Ectodermal cell (in vitro differentiated cells): ENCODE measurements at regions not wholly inside any gene's neighbourhood (a gene's known extent, or its start where the extent isn't known, plus 50 kb on each side); places are given as distances from the start of the nearest gene placed in this dataset.
"Not testable (repeated sequence)": the region's sequence is repeated elsewhere in the genome, so short reads cannot be mapped to it uniquely, and the experiment has no call there.

Experiments
- H3K27ac ChIP-seq: 2 replicates; pipeline ENCODE4 v1.7.0; 2013; ENCODE audit warnings: mild to moderate bottlenecking, low read depth, low read length; ENCODE audit not compliant: insufficient read depth, poor library complexity, severe bottlenecking
- H3K27me3 ChIP-seq: 2 replicates; pipeline ENCODE4 v1.7.0; 2013; ENCODE audit warnings: mild to moderate bottlenecking, low read length; ENCODE audit not compliant: insufficient read depth, control insufficient read depth, poor library complexity, severe bottlenecking
- H3K36me3 ChIP-seq: one replicate; pipeline ENCODE4 v1.7.0; 2013; ENCODE audit warnings: low read length; ENCODE audit not compliant: control insufficient read depth, insufficient read depth
- H3K4me1 ChIP-seq: one replicate; pipeline ENCODE4 v1.7.0; 2013; ENCODE audit warnings: low read length; ENCODE audit not compliant: control insufficient read depth, insufficient read depth
- H3K4me3 ChIP-seq: 2 replicates; pipeline ENCODE4 v1.7.0; 2013; ENCODE audit warnings: low read depth, low read length, control low read depth; ENCODE audit not compliant: insufficient read depth
- H3K9me3 ChIP-seq: 2 replicates; pipeline ENCODE4 v1.7.0; 2013; ENCODE audit warnings: mild to moderate bottlenecking, low read length, moderate library complexity; ENCODE audit not compliant: control insufficient read depth
- WGBS, 2 experiments: methylation state at CpG; one replicate each; pipeline ENCODE4 v1.1.7; 2013; ENCODE audit warnings: missing lambda C conversion rate in 2 of 2; 5-methylcytosine and 5-hydroxymethylcytosine counted together

DNA sequence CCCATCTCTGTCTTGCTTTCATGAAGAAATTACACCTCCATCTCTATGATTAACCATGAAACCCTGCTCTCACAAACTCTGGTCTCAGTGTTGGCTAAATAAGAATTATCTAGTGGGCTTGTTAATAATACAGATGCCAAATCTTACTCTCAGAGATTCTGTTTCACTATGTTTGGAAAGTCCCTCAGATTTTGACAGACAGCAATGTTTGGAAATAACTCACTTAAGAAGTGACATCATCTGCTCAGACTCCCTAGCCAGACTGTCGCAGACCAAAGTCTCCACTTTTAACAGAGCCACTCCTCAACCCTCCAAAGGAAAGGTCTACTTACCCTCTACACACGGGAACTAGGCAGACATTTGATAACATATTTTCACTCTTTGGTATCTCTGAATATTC, 328.5 kb upstream of the FGF16 start:
- WGBS, 2 experiments: 41 to 50% methylated on average over 2 of the region's 2 CpGs
- Histone ChIP-seq H3K4me3 (no peak overlapping the region), H3K9me3 (no peaks in the 10 kb centered on the region), H3K27me3 (no peaks in the 10 kb centered on the region), H3K36me3 (no peaks in the 10 kb centered on the region), H3K4me1 (no peaks in the 10 kb centered on the region), H3K27ac (no peak overlapping the region)

DNA sequence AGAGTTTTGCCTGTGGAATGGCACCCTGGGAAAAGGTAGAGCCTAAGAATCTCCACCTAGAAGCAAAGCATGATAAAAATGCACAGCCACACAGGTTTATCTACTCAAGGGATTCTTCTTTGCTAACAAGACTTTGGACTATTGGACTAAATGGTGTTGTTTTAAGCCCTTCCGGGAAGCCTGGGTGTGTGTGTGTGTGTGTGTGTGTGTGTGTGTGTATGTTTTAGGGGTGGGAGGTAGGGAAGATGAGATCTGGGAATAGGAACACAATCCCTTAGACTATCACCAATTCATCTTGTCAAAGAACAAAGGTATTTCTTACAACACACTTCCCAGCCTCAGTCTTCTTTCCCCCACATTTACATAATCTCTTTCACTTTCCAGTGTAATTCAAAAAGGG, 327.5 kb upstream of the FGF16 start:
- H3K27me3 ChIP-seq: no peaks in the 10 kb centered on the region
- H3K4me1 ChIP-seq: no peaks in the 10 kb centered on the region
- H3K9me3 ChIP-seq: no peaks in the 10 kb centered on the region
- H3K27ac ChIP-seq: no peak overlapping the region
- no peaks in the 10 kb centered on the region for H3K36me3 ChIP-seq
- WGBS, 2 experiments: 63 to 100% methylated on average over 1 of the region's 1 CpG
- H3K4me3 ChIP-seq: no peak overlapping the region

DNA sequence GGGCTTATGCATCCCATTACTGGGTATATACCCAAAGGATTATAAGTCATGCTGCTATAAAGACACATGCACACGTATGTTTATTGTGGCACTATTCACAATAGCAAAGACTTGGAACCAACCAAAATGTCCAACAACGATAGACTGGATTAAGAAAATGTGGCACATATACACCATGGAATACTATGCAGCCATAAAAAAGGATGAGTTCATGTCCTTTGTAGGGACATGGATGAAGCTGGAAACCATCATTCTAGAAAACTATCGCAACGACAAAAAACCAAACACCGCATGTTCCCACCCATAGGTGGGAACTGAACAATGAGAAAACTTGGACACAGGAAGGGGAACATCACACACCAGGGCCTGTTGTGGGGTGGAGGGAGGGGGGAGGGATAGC, 323.3 kb upstream of the FGF16 start:
- H3K27ac ChIP-seq, H3K36me3 ChIP-seq, H3K9me3 ChIP-seq, H3K4me3 ChIP-seq, H3K4me1 ChIP-seq, H3K27me3 ChIP-seq: not testable (repeated sequence)
- WGBS, 2 experiments: 88 to 100% methylated on average over 3 of the region's 5 CpGs

DNA sequence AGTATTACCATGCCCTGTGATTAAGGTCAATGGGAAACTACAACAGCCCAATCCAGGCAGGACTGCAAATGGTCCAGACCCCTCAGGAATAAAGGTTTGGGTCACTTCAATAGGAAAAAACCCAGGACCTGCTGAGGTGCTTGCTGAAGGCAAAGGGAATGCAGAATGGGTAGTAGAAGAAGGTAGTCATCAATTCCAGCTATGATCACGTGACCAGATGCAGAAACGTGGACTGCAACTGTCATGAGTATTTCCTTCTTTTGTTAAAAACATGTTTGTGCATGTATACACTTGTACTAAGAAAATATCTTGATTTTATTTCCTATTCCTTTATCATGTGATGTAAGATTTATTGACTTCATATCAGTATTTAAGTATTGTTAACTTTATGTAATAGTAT, 319.6 kb upstream of the FGF16 start:
- H3K27ac ChIP-seq, H3K36me3 ChIP-seq, H3K9me3 ChIP-seq, H3K4me1 ChIP-seq, H3K4me3 ChIP-seq, H3K27me3 ChIP-seq: not testable (repeated sequence)
- WGBS, 2 experiments: 80 to 86% methylated on average over 1 of the region's 2 CpGs

DNA sequence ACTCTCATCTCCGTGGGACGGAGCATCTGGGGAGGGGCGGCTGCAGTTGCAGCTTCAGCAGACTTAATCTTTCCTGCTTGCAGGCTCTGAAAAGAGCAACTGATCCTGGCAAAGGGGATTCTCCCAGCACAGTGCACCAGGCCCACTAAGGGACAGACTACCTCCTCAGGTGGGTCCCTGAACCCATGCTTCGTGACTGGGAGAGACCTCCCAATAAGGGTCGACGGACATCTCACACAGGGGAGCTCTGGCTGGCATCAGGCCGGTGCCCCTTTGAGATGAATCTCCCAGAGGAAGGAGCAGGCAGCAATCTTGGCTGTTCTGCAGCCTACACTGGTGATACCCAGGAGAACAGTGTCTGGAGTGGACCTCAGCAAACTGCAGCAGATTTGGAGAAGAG, 303.3 kb upstream of the FGF16 start:
- H3K36me3 ChIP-seq: no peaks in the 10 kb centered on the region
- H3K27me3 ChIP-seq: no peaks in the 10 kb centered on the region
- no peak overlapping the region for H3K27ac ChIP-seq
- 82 to 89% methylated on average over 7 of the region's 7 CpGs for WGBS, 2 experiments
- H3K4me1 ChIP-seq: no peaks in the 10 kb centered on the region
- H3K4me3 ChIP-seq: no peak overlapping the region
- no peaks in the 10 kb centered on the region for H3K9me3 ChIP-seq

DNA sequence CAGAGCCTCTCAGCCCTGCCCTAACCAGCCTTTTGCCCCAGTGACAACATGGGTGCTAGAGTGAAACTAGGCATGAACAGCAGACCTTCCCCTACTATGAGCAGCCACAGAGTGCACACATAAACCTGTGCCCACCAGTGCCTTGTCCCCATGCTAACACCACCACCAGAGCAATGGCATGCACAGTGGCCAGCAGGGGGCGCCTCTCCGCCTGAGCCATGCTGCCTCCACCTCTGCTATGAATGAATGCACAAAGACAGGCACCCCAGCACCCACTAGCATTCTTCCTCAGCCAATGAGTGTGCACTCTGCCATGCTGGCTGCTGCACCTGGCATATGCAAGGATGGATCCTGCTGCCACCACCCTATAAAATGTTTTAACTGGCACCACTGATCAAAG, 286.9 kb upstream of the FGF16 start:
- 29 to 30% methylated on average over 2 of the region's 2 CpGs for WGBS, 2 experiments
- no peaks in the 10 kb centered on the region for H3K36me3 ChIP-seq
- H3K9me3 ChIP-seq: no peaks in the 10 kb centered on the region
- no peak overlapping the region for H3K4me3 ChIP-seq
- H3K4me1 ChIP-seq: no peaks in the 10 kb centered on the region
- no peak overlapping the region for H3K27ac ChIP-seq
- H3K27me3 ChIP-seq: no peaks in the 10 kb centered on the region

DNA sequence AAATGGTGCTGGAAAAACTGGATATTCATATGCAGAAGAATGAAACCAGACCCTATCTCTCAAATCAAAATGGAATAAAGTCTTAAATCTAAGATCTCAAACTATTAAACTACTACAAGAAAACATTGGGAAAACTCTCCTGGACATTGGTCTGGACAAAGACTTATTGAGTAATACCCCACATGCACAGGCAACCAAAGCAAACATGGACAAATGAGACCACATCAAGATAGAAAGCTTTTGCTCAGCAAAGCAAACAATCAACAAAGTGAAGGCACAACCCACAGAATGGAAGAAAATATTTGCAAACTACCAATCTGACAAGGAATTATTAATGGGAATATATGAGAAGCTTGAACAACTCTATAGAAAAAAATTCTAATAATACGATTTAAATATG, 284.4 kb upstream of the FGF16 start:
- Histone ChIP-seq H3K36me3 (no peaks in the 10 kb centered on the region), H3K27me3 (no peaks in the 10 kb centered on the region), H3K4me3 (no peak overlapping the region), H3K9me3 (no peaks in the 10 kb centered on the region), H3K4me1 (no peaks in the 10 kb centered on the region), H3K27ac (no peak overlapping the region)
- no CpG with 5 or more reads among the region's 1 CpG for WGBS, 2 experiments

DNA sequence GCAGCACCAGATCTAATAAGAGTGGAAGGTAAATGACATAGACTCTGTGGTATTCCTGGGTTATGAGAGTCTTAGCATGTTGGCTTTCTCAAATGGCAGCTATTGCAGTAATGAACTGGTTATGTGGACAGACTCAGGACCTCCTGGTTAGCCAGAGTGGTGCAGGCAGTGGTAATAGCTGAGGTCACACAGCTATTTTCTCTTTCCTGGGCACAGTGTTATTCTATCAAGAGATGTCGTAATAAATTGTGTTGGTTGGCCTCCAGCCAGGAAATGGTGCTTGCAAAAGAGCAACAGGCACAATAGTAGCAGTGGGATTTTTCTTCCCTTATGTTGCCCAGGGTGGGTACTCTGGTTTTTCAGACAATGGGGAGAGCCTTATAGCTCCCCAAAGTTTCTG, 279.2 kb upstream of the FGF16 start:
- 85 to 92% methylated on average over 1 of the region's 1 CpG for WGBS, 2 experiments
- no peaks in the 10 kb centered on the region for H3K4me1 ChIP-seq
- H3K27me3 ChIP-seq: no peaks in the 10 kb centered on the region
- H3K4me3 ChIP-seq: no peak overlapping the region
- no peaks in the 10 kb centered on the region for H3K9me3 ChIP-seq
- H3K36me3 ChIP-seq: no peaks in the 10 kb centered on the region
- no peak overlapping the region for H3K27ac ChIP-seq

DNA sequence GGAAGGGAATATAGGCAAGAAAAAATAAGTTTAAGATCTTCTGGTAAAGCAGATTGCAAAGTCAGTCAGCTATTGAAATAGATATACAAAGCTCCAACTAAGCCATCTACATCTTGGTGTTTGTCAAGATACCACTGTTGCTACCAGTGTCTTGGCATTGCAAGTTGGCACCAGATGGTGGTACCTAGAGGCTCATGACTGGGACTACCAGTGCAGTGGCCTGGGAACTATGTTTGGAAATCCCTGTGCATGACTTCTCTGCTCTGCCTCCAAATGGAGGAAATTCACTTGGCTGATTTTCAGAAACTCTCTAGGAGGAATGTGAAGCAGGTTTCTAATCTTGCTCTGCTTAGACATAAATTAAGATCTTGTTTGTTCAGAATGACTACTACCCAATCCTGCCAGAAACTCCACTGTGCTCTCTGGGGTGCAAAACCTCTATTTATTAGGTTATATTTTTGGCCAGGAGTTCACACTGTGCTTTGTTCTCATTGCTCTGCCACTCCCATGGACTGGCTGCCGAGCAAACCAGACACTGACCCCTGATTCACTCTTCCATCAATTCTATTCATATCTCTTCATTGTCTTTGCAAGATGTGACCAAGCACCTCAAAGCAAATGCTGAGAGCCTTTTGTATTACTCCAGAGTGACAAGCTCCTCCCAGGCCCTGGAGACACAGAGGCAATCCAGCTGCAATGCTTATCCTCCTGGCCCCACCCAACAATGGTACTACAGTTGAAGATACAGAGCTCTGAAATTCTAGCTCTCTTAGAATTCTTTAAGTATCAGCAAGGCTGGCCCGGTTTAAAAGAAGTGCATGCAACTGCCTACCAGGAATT, 272.3 kb upstream of the FGF16 start:
- 49 to 80% methylated on average over 2 of the region's 2 CpGs for WGBS, 2 experiments
- no peaks in the 10 kb centered on the region for H3K36me3 ChIP-seq
- H3K4me1 ChIP-seq: no peaks in the 10 kb centered on the region
- no peak overlapping the region for H3K4me3 ChIP-seq
- no peak overlapping the region for H3K27ac ChIP-seq
- no peaks in the 10 kb centered on the region for H3K27me3 ChIP-seq
- no peaks in the 10 kb centered on the region for H3K9me3 ChIP-seq

DNA sequence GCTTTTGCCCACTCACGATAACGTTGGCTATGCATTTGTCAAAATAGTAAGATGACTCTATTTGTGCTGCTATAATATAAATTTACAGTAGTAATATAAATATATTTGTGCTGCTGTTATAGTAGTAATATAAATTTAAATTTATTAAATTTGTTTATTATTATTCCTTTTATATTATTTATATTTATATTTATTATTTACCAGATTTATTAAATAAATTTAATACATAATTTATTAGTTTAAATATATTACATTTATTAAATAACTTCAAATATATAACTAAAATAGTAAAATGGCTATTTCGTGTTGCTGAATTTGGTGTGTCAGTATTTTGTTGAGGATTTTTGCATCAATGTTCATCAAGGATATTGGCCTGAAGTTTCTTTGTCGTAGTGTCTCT, 246.5 kb upstream of the FGF16 start:
- Histone ChIP-seq H3K27me3 (no peaks in the 10 kb centered on the region), H3K27ac (no peak overlapping the region), H3K4me3 (no peak overlapping the region), H3K9me3 (no peaks in the 10 kb centered on the region), H3K36me3 (no peaks in the 10 kb centered on the region), H3K4me1 (no peaks in the 10 kb centered on the region)
- 90 to 100% methylated on average over 1 to 4 of the region's 4 CpGs for WGBS, 2 experiments

DNA sequence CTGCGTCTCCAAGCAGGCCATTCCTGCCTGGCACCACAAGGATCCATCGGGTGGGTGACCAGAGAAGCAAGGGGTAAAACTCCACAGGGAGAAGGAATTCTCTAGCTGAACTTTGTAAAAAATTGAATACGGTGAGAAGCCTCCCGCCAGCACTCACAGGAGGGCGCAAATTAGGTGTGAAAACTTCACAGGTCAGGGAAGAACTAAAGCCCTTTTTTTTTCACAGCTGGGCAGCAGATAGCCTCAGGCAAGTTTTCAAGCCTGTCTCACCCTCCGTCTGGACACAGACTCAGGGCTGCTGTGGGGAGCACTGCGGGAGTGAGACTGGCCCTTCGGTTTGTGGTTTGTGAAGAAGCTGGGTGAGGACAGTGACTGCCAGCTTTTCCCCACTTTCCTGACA, 224.1 kb upstream of the FGF16 start:
- Histone ChIP-seq H3K4me1 (no peaks in the 10 kb centered on the region), H3K27ac (no peak overlapping the region), H3K4me3 (no peak overlapping the region), H3K27me3 (no peaks in the 10 kb centered on the region), H3K36me3 (no peaks in the 10 kb centered on the region), H3K9me3 (no peaks in the 10 kb centered on the region)
- WGBS, 2 experiments: 7 to 16% methylated on average over 6 to 8 of the region's 8 CpGs
